ENCODE measurements at regions not wholly inside any gene's neighbourhood (a gene's known extent, or its start where the extent isn't known, plus 50 kb on each side); places are given as distances from the start of the nearest gene placed in this dataset.

DNA sequence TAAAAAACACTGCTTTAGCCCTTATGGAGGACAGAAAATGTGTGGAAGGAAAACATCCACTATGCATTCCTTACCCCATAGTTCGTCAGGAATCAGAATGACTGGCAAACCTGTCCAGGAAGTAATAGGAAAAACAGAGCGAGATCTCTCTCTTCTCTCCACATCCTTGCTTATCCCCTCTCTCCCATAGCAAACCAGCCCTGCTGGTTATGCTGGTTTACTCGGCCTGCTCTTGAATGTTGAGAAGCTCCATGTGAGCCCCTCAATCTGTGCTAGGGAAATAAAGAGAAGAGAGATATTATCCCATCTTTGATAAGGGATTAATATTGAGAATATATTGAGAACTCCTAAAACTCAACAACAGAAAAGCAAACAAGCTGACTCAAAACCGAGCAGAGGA lies 402.8 kb upstream of the RBFOX1 start:
- H3K27ac ChIP-seq = no peak overlapping the region
- no peaks in the 10 kb centered on the region for H3K27me3 ChIP-seq
- no peak overlapping the region for H3K4me3 ChIP-seq
- WGBS, 2 donors = 49 to 54% methylated on average over 4 of the region's 4 CpGs
- no peaks in the 10 kb centered on the region for H3K36me3 ChIP-seq
- no peaks in the 10 kb centered on the region for H3K9me3 ChIP-seq
- ATAC-seq (ENCODE audit: low FRiP score in 2 of 2) (no peak), DNase-seq (no peak)
- TF ChIP-seq EP300 (IDR thresholded peaks at IDR 0.05) (no peak), POLR2AphosphoS5 (IDR thresholded peaks at IDR 0.05) (no peak), POLR2A (IDR thresholded peaks at IDR 0.05) (no peak)
- TF ChIP-seq, protein P1, sequence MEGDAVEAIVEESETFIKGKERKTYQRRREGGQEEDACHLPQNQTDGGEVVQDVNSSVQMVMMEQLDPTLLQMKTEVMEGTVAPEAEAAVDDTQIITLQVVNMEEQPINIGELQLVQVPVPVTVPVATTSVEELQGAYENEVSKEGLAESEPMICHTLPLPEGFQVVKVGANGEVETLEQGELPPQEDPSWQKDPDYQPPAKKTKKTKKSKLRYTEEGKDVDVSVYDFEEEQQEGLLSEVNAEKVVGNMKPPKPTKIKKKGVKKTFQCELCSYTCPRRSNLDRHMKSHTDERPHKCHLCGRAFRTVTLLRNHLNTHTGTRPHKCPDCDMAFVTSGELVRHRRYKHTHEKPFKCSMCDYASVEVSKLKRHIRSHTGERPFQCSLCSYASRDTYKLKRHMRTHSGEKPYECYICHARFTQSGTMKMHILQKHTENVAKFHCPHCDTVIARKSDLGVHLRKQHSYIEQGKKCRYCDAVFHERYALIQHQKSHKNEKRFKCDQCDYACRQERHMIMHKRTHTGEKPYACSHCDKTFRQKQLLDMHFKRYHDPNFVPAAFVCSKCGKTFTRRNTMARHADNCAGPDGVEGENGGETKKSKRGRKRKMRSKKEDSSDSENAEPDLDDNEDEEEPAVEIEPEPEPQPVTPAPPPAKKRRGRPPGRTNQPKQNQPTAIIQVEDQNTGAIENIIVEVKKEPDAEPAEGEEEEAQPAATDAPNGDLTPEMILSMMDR (IDR thresholded peaks at IDR 0.05) = no peak
- H3K4me1 ChIP-seq = no peaks in the 10 kb centered on the region

GRCh38 chr16:6926762-6927161 lies 405.9 kb upstream of the RBFOX1 start:
- Histone ChIP-seq H3K27me3 (no peaks in the 10 kb centered on the region), H3K36me3 (no peaks in the 10 kb centered on the region), H3K4me1 (no peaks in the 10 kb centered on the region), H3K9me3 (no peaks in the 10 kb centered on the region), H3K27ac (no peak overlapping the region), H3K4me3 (no peak overlapping the region)
- ATAC-seq (ENCODE audit: low FRiP score in 2 of 2) (no peak), DNase-seq (no peak)
- WGBS, 2 donors = 38 to 43% methylated on average over 7 of the region's 7 CpGs
- TF ChIP-seq, protein P1 (IDR thresholded peaks at IDR 0.05) = no peak
- TF ChIP-seq EP300 (IDR thresholded peaks at IDR 0.05) (no peak), POLR2AphosphoS5 (IDR thresholded peaks at IDR 0.05) (no peak), POLR2A (IDR thresholded peaks at IDR 0.05) (no peak)

- Histone ChIP-seq H3K27me3 (no peaks in the 10 kb centered on the region), H3K9me3 (no peaks in the 10 kb centered on the region), H3K4me1 (no peaks in the 10 kb centered on the region), H3K4me3 (no peak overlapping the region), H3K36me3 (no peaks in the 10 kb centered on the region), H3K27ac (no peak overlapping the region)
- WGBS, 2 donors = 52 to 53% methylated on average over 6 of the region's 6 CpGs
- no peak for DNase-seq
- TF ChIP-seq POLR2AphosphoS5 (IDR thresholded peaks at IDR 0.05) (no peak), EP300 (IDR thresholded peaks at IDR 0.05) (no peak)
- ATAC-seq (ENCODE audit: low FRiP score in 2 of 2) = no peak
Observed at GRCh38 chr16:6926341-6926740, 406.3 kb upstream of the RBFOX1 start.

GRCh38 chr16:6918646-6919045 lies 414.0 kb upstream of the RBFOX1 start:
- Histone ChIP-seq H3K4me1 (no peaks in the 10 kb centered on the region), H3K9me3 (no peaks in the 10 kb centered on the region), H3K27ac (no peak overlapping the region), H3K27me3 (no peaks in the 10 kb centered on the region), H3K4me3 (no peak overlapping the region), H3K36me3 (no peaks in the 10 kb centered on the region)
- DNase-seq = no peak
- TF ChIP-seq POLR2A (IDR thresholded peaks at IDR 0.05) = no peak
- TF ChIP-seq POLR2AphosphoS5 (IDR thresholded peaks at IDR 0.05) = no peak
- TF ChIP-seq, protein P1 (IDR thresholded peaks at IDR 0.05) = no peak
- no peak for TF ChIP-seq EP300 (IDR thresholded peaks at IDR 0.05)
- 86 to 88% methylated on average over 7 of the region's 7 CpGs for WGBS, 2 donors
- ATAC-seq (ENCODE audit: low FRiP score in 2 of 2) = no peak

- Histone ChIP-seq H3K27me3 (no peaks in the 10 kb centered on the region), H3K27ac (no peak overlapping the region), H3K36me3 (no peaks in the 10 kb centered on the region), H3K4me3 (no peak overlapping the region), H3K4me1 (no peaks in the 10 kb centered on the region), H3K9me3 (no peaks in the 10 kb centered on the region)
- DNase-seq (no peak), ATAC-seq (ENCODE audit: low FRiP score in 2 of 2) (no peak)
- WGBS, 2 donors = 86 to 92% methylated on average over 1 to 2 of the region's 2 CpGs
- TF ChIP-seq EP300 (IDR thresholded peaks at IDR 0.05) (no peak), POLR2A (IDR thresholded peaks at IDR 0.05) (no peak), POLR2AphosphoS5 (IDR thresholded peaks at IDR 0.05) (no peak)
- TF ChIP-seq, protein P1 (IDR thresholded peaks at IDR 0.05) = no peak
Observed at GRCh38 chr16:6916946-6917345, 415.7 kb upstream of the RBFOX1 start.
